CD14-positive monocyte (primary cell): ENCODE measurements at regions not wholly inside any gene's neighbourhood (a gene's known extent, or its start where the extent isn't known, plus 50 kb on each side); places are given as distances from the start of the nearest gene placed in this dataset.
A peak's percentile ranks its signal among the peaks of the same experiment; 100 is the strongest.

Experiments used
- DNase-seq, 3 donors: peaks; one replicate each; pipeline ENCODE4 v3.0.0-alpha.2; 2011 to 2022
- H2AFZ ChIP-seq: 2 replicates; pipeline ENCODE4 v1.6.0; 2012; ENCODE audit warnings: mild to moderate bottlenecking, low read depth, low read length, inconsistent platforms; ENCODE audit not compliant: insufficient read depth, poor library complexity, severe bottlenecking
- H3K27ac ChIP-seq, 2 donors: 1 replicate in 1 of 2; 2 replicates in 1 of 2; pipeline ENCODE4 v1.5.1; 2012 to 2013; ENCODE audit warnings: low read length in 2 of 2, control low read depth in 1 of 2, inconsistent platforms in 1 of 2, low read depth in 1 of 2, mild to moderate bottlenecking in 1 of 2
- H3K27me3 ChIP-seq, 2 donors: one replicate each; pipeline versions ENCODE4 v1.6.0 to v1.6.1; 2011 to 2013; ENCODE audit warnings: low read length in 2 of 2; ENCODE audit not compliant: control insufficient read depth in 2 of 2, insufficient read depth in 2 of 2
- H3K36me3 ChIP-seq, 2 donors: replicated peaks in 1 of 2; 1 replicate in 1 of 2; 2 replicates in 1 of 2; pipeline versions ENCODE4 v1.5.1 to v1.6.1; 2012 to 2013; ENCODE audit warnings: low read length in 2 of 2, control low read depth in 1 of 2, inconsistent platforms in 1 of 2, mild to moderate bottlenecking in 1 of 2; ENCODE audit not compliant: insufficient read depth in 2 of 2, control insufficient read depth in 1 of 2
- H3K4me1 ChIP-seq, 2 donors: 1 replicate in 1 of 2; 2 replicates in 1 of 2; pipeline versions ENCODE4 v1.5.1 to v1.6.1; 2012 to 2013; ENCODE audit warnings: low read length in 2 of 2, control low read depth in 1 of 2, inconsistent platforms in 1 of 2, mild to moderate bottlenecking in 1 of 2, moderate library complexity in 1 of 2; ENCODE audit not compliant: insufficient read depth in 2 of 2, control insufficient read depth in 1 of 2
- H3K4me2 ChIP-seq: replicated peaks from 2 replicates; pipeline ENCODE3; 2012; ENCODE audit warnings: low read length, moderate library complexity, mild to moderate bottlenecking; ENCODE audit not compliant: poor library complexity, severe bottlenecking; ENCODE audit errors: extremely low read depth
- H3K4me3 ChIP-seq, 3 experiments: fragments of 200-600 bp in 1 of 3; sonication (generic) in 1 of 3; replicated peaks in 1 of 3; 1 replicate in 2 of 3; 2 replicates in 1 of 3; pipeline ENCODE4 v1.5.1; 2011 to 2013; ENCODE audit warnings: low read length in 3 of 3, mild to moderate bottlenecking in 3 of 3, control low read depth in 2 of 3, low read depth in 2 of 3, inconsistent platforms in 1 of 3, moderate library complexity in 1 of 3
- H3K79me2 ChIP-seq: 2 replicates; pipeline ENCODE4 v1.6.0; 2012; ENCODE audit warnings: mild to moderate bottlenecking, control low read depth, inconsistent platforms, low read length, moderate library complexity; ENCODE audit not compliant: insufficient read depth
- H3K9ac ChIP-seq: 2 replicates; pipeline ENCODE4 v1.6.0; 2017; ENCODE audit warnings: low read length, mild to moderate bottlenecking; ENCODE audit not compliant: insufficient read depth, poor library complexity, severe bottlenecking
- H3K9me3 ChIP-seq, 2 donors: replicated peaks in 1 of 2; 1 replicate in 1 of 2; 2 replicates in 1 of 2; pipeline versions ENCODE4 v1.5.1 to v1.6.1; 2012 to 2013; ENCODE audit warnings: low read length in 2 of 2, control low read depth in 1 of 2; ENCODE audit not compliant: control insufficient read depth in 1 of 2, insufficient read depth in 1 of 2
- H4K20me1 ChIP-seq: 2 replicates; pipeline ENCODE4 v1.6.0; 2012; ENCODE audit warnings: mild to moderate bottlenecking, low read length, control low read depth, moderate library complexity; ENCODE audit not compliant: insufficient read depth
- H3K27ac Mint-ChIP-seq, 7 donors: one replicate each; pipeline ENCODE4 v1.8.0; 2020; ENCODE audit warnings: mild to moderate bottlenecking in 7 of 7, mixed read lengths in 7 of 7, moderate library complexity in 6 of 7, inconsistent platforms in 2 of 7
- H3K27me3 Mint-ChIP-seq, 3 donors: one replicate each; pipeline ENCODE4 v1.8.0; 2021 to 2022; ENCODE audit warnings: low read depth in 3 of 3, mild to moderate bottlenecking in 3 of 3, mixed read lengths in 3 of 3, moderate library complexity in 3 of 3, inconsistent platforms in 1 of 3
- H3K36me3 Mint-ChIP-seq, 2 donors: one replicate each; pipeline ENCODE4 v1.8.0; 2020; ENCODE audit warnings: mixed read lengths in 2 of 2, inconsistent platforms in 1 of 2, mild to moderate bottlenecking in 1 of 2
- H3K4me1 Mint-ChIP-seq: one replicate; pipeline ENCODE4 v1.8.0; 2020; ENCODE audit warnings: mild to moderate bottlenecking, mixed read lengths
- H3K4me3 Mint-ChIP-seq, 2 donors: one replicate each; pipeline ENCODE4 v1.8.0; 2020; ENCODE audit warnings: mild to moderate bottlenecking in 2 of 2, mixed read lengths in 2 of 2, moderate library complexity in 1 of 2
- H3K9me3 Mint-ChIP-seq, 7 donors: one replicate each; pipeline ENCODE4 v1.8.0; 2020 to 2022; ENCODE audit warnings: mixed read lengths in 7 of 7, mild to moderate bottlenecking in 6 of 7, moderate library complexity in 6 of 7, inconsistent platforms in 2 of 7
- WGBS: methylation state at CpG from one replicate; pipeline ENCODE4 v1.1.5; 2013; ENCODE audit warnings: missing lambda C conversion rate; ENCODE audit not compliant: insufficient coverage; 5-methylcytosine and 5-hydroxymethylcytosine counted together
- intact Hi-C, 2 donors: fragments of 100-400 bp; cut with micrococcal nuclease; formaldehyde crosslinking; loops; one replicate each; pipeline versions ENCODE4 v1.15.0 to v1.15.1; 2023
- TF ChIP-seq, protein P1 (sequence below): fragments of 200-600 bp; IDR thresholded peaks from one replicate; pipeline ENCODE4 v1.8.0; 2022; ENCODE audit warnings: antibody characterized with exemption, mild to moderate bottlenecking

DNA sequence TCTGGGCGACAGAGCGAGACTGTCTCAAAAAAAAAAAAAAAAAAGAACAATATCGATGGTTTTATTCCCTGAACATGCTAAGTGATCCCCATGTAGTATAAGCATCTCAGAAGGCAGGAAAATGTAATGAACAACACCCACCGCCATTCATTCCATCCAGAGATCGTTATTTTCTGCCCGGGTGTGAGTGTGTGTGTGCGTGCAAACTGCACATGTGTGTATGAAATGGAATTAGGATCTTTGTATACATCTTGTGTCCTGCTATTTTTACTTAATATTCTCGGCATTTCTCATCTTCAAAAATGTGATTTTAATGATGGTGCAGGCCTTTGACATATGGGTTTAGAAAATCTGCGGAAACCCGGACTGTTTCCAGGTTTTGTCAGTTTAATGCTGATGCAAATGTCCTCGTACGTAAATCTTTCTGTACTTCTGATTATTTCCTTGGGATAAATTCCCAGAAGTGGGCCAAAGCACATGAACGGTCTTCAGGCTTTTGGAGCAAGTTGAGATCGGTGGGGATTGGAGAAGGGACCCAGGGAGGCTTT is 254.8 kb downstream of the SEC14L1 start:
- H3K4me3 Mint-ChIP-seq, result no peak overlapping the region
- intact Hi-C loops, result no loop called here
- H3K9me3 Mint-ChIP-seq, result no peaks in the 10 kb centered on the region
- peaks cover 90% of the 10 kb centered on the region for H3K79me2 ChIP-seq
- DNase-seq, result no peak
- no peak overlapping the region for H2AFZ ChIP-seq
- peaks cover 12 to 53% of the 10 kb centered on the region in 2 donors for H3K36me3 Mint-ChIP-seq
- H3K4me3 ChIP-seq, result no peak overlapping the region
- H3K4me1 Mint-ChIP-seq, result peaks cover 59% of the 10 kb centered on the region
- H3K27me3 Mint-ChIP-seq, result peaks cover 0 to 2% (median 2%) of the 10 kb centered on the region in 3 donors
- no peaks in the 10 kb centered on the region for H3K27me3 ChIP-seq
- no peak overlapping the region for H3K4me2 ChIP-seq
- H3K27ac ChIP-seq, result no peak overlapping the region
- 99% methylated on average over 6 of the region's 14 CpGs for WGBS
- no peak overlapping the region for H3K9ac ChIP-seq
- TF ChIP-seq, protein P1, sequence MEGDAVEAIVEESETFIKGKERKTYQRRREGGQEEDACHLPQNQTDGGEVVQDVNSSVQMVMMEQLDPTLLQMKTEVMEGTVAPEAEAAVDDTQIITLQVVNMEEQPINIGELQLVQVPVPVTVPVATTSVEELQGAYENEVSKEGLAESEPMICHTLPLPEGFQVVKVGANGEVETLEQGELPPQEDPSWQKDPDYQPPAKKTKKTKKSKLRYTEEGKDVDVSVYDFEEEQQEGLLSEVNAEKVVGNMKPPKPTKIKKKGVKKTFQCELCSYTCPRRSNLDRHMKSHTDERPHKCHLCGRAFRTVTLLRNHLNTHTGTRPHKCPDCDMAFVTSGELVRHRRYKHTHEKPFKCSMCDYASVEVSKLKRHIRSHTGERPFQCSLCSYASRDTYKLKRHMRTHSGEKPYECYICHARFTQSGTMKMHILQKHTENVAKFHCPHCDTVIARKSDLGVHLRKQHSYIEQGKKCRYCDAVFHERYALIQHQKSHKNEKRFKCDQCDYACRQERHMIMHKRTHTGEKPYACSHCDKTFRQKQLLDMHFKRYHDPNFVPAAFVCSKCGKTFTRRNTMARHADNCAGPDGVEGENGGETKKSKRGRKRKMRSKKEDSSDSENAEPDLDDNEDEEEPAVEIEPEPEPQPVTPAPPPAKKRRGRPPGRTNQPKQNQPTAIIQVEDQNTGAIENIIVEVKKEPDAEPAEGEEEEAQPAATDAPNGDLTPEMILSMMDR, result no peak
- peaks cover 33 to 47% of the 10 kb centered on the region in 2 donors for H3K4me1 ChIP-seq
- H3K9me3 ChIP-seq, result no peaks in the 10 kb centered on the region
- no peak overlapping the region for H3K27ac Mint-ChIP-seq
- H3K36me3 ChIP-seq, result peaks cover 0 to 6% of the 10 kb centered on the region in 2 donors
- H4K20me1 ChIP-seq, result peaks cover 85% of the 10 kb centered on the region

DNA sequence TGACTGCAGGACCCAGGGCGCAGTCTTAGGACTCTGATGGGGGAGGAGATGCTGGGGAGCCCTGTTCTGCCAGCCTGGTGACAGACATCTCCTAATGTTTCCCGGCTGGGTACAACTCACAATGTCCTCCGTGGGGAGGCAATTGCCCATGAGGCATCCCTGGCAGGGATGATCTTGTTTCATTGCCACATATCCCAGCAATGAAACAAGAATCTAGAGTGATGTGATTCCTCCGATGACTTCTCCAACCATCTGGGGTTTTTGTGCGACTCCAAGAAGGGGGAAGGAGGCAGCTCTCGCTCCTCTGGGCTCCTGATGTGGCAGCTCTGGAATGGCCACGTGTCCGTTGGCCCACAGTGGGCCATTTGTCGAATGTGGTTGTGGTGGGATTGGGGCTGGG is 255.8 kb downstream of the SEC14L1 start:
- H3K79me2 ChIP-seq, result peaks cover 90% of the 10 kb centered on the region
- 90% methylated on average over 6 of the region's 9 CpGs for WGBS
- H3K4me3 ChIP-seq, result no peak overlapping the region
- Mint-ChIP-seq H3K36me3 (peaks cover 11 to 47% of the 10 kb centered on the region in 2 donors), H3K27ac (peak overlapping the region in 1 of 7 donors; percentile 37), H3K9me3 (no peaks in the 10 kb centered on the region), H3K4me1 (peaks cover 57% of the 10 kb centered on the region), H3K27me3 (peaks cover 0 to 4% (median 2%) of the 10 kb centered on the region in 3 donors), H3K4me3 (no peak overlapping the region)
- intact Hi-C loops, result no loop called here
- H3K4me2 ChIP-seq, result no peak overlapping the region
- peaks cover 0 to 6% of the 10 kb centered on the region in 2 donors for H3K36me3 ChIP-seq
- H3K9ac ChIP-seq, result no peak overlapping the region
- TF ChIP-seq, protein P1, result no peak
- no peaks in the 10 kb centered on the region for H3K27me3 ChIP-seq
- H2AFZ ChIP-seq, result no peak overlapping the region
- H3K27ac ChIP-seq, result no peak overlapping the region
- no peaks in the 10 kb centered on the region for H3K9me3 ChIP-seq
- peaks cover 80% of the 10 kb centered on the region for H4K20me1 ChIP-seq
- no peak for DNase-seq
- peaks cover 29 to 46% of the 10 kb centered on the region in 2 donors for H3K4me1 ChIP-seq
